T-helper 22 cell (primary cell): ENCODE measurements at regions not wholly inside any gene's neighbourhood (a gene's known extent, or its start where the extent isn't known, plus 50 kb on each side); places are given as distances from the start of the nearest gene placed in this dataset.
"Not testable (repeated sequence)": the region's sequence is repeated elsewhere in the genome, so short reads cannot be mapped to it uniquely, and the experiment has no call there.

ENCODE experiments used
- DNase-seq: peaks from one replicate; pipeline ENCODE4 v3.0.0-alpha.2; 2020; ENCODE audit warnings: low read depth

- no peak for DNase-seq
These were observed 100.8 kb upstream of the ATXN3L start for GRCh38 chrX:13420545-13421183.

- no peak for DNase-seq
These were observed 100.1 kb upstream of the ATXN3L start for GRCh38 chrX:13419918-13420317.

- DNase-seq: no peak
These were observed 99.4 kb upstream of the ATXN3L start for GRCh38 chrX:13419276-13419675.

GRCh38 chrX:13418126-13419097 lies 98.6 kb upstream of the ATXN3L start:
- no peak for DNase-seq

GRCh38 chrX:13415509-13415908 lies 95.7 kb upstream of the ATXN3L start:
- DNase-seq: no peak

GRCh38 chrX:13414006-13414647 lies 94.3 kb upstream of the ATXN3L start:
- no peak for DNase-seq

- no peak for DNase-seq
These were observed 92.4 kb upstream of the ATXN3L start for GRCh38 chrX:13412208-13412600.

GRCh38 chrX:13411496-13412207 lies 91.8 kb upstream of the ATXN3L start:
- no peak for DNase-seq

- not testable (repeated sequence) for DNase-seq
These were observed 88.7 kb upstream of the ATXN3L start for GRCh38 chrX:13408599-13408998.

GRCh38 chrX:13404777-13405176 lies 84.9 kb upstream of the ATXN3L start:
- not testable (repeated sequence) for DNase-seq

- DNase-seq: no peak
These were observed 84.5 kb upstream of the ATXN3L start for GRCh38 chrX:13404364-13404763.

GRCh38 chrX:13401724-13402123 lies 81.9 kb upstream of the ATXN3L start:
- DNase-seq: no peak

- no peak for DNase-seq
These were observed 79.0 kb upstream of the ATXN3L start for GRCh38 chrX:13398839-13399238.

- no peak for DNase-seq
These were observed 78.3 kb upstream of the ATXN3L start for GRCh38 chrX:13397878-13398818.

GRCh38 chrX:13396924-13397323 lies 77.1 kb upstream of the ATXN3L start:
- DNase-seq: no peak

- no peak for DNase-seq
These were observed 69.6 kb upstream of the ATXN3L start for GRCh38 chrX:13389501-13389900.

GRCh38 chrX:13387666-13388494 lies 68.0 kb upstream of the ATXN3L start:
- no peak for DNase-seq

- DNase-seq: no peak
These were observed 66.8 kb upstream of the ATXN3L start for GRCh38 chrX:13386636-13387035.

GRCh38 chrX:13386092-13386491 lies 66.2 kb upstream of the ATXN3L start:
- DNase-seq: no peak

- DNase-seq: no peak
These were observed 64.1 kb upstream of the ATXN3L start for GRCh38 chrX:13383907-13384306.
